SK-N-SH (cell line): ENCODE measurements at regions not wholly inside any gene's neighbourhood (a gene's known extent, or its start where the extent isn't known, plus 50 kb on each side); places are given as distances from the start of the nearest gene placed in this dataset.

ENCODE experiments used
- CTCF ChIA-PET: fragments of 300-600, 350-600 bp; formaldehyde crosslinking; extraction: SDS; loops from one replicate; lab custom pipeline; 2021; lab: Yijun Ruan, JAX
- POLR2A ChIA-PET: fragments of 350-600 bp; sonication (Branson Sonifier 250); formaldehyde crosslinking; extraction: SDS; loops from one replicate; lab custom pipeline; 2020; ENCODE audit warnings: antibody characterized with exemption, inconsistent platforms; lab: Yijun Ruan, JAX
- DNase-seq: peaks from one replicate; pipeline ENCODE4 v3.0.0; 2012
- H2AFZ ChIP-seq: fragments of 200-600 bp; sonication (generic); 2 replicates; pipeline ENCODE4 v1.8.1; 2016; ENCODE audit warnings: antibody characterized with exemption, mild to moderate bottlenecking, low read depth
- H3F3A ChIP-seq: fragments of 200-600 bp; sonication (generic); replicated peaks from 2 replicates; pipeline ENCODE3; 2016; ENCODE audit warnings: antibody characterized with exemption, mild to moderate bottlenecking; ENCODE audit not compliant: insufficient read depth
- H3K27ac ChIP-seq, 2 experiments: fragments of 200-500 bp in 1 of 2; fragments of 200-600 bp in 1 of 2; sonication (Bioruptor generic) in 1 of 2; sonication (generic), shearing (Covaris generic) in 1 of 2; 2 replicates each; pipeline versions ENCODE4 v1.5.1 to v1.6.1; 2014 to 2016; ENCODE audit warnings: low read depth in 2 of 2, inconsistent platforms in 1 of 2, low read length in 1 of 2, mild to moderate bottlenecking in 1 of 2, mixed read lengths in 1 of 2
- H3K27me3 ChIP-seq: fragments of 200-600 bp; sonication (generic), shearing (Covaris generic); 2 replicates; pipeline ENCODE4 v1.6.1; 2016; ENCODE audit warnings: mixed run types; ENCODE audit not compliant: insufficient read depth
- H3K36me3 ChIP-seq, 2 experiments: fragments of 200-500 bp in 1 of 2; fragments of 200-600 bp in 1 of 2; sonication (Bioruptor generic) in 1 of 2; sonication (generic) in 1 of 2; replicated peaks in 1 of 2; 2 replicates each; pipeline versions ENCODE3 to v1.5.1; 2014 to 2016; ENCODE audit warnings: low read length in 1 of 2, mild to moderate bottlenecking in 1 of 2; ENCODE audit not compliant: insufficient read depth in 2 of 2, control insufficient read depth in 1 of 2
- H3K4me1 ChIP-seq, 2 experiments: fragments of 200-500 bp in 1 of 2; fragments of 200-600 bp in 1 of 2; sonication (Bioruptor generic) in 1 of 2; sonication (generic), shearing (Covaris generic) in 1 of 2; 2 replicates each; pipeline versions ENCODE4 v1.5.1 to v1.6.1; 2014 to 2016; ENCODE audit warnings: low read depth in 1 of 2, low read length in 1 of 2, mixed run types in 1 of 2; ENCODE audit not compliant: insufficient read depth in 2 of 2, control insufficient read depth in 1 of 2
- H3K4me2 ChIP-seq: fragments of 200-600 bp; sonication (generic), shearing (Covaris generic); 2 replicates; pipeline ENCODE4 v1.6.1; 2017; ENCODE audit warnings: mixed run types
- H3K4me3 ChIP-seq, 2 experiments: fragments of 200-500 bp in 1 of 2; fragments of 200-600 bp in 1 of 2; sonication (Bioruptor generic) in 1 of 2; sonication (generic), shearing (Covaris generic) in 1 of 2; 2 replicates each; pipeline versions ENCODE4 v1.5.1 to v1.8.1; 2014 to 2016; ENCODE audit warnings: low read depth in 2 of 2, inconsistent platforms in 1 of 2, low read length in 1 of 2, mild to moderate bottlenecking in 1 of 2, mixed read lengths in 1 of 2, moderate library complexity in 1 of 2
- H3K79me2 ChIP-seq: fragments of 200-600 bp; sonication (generic); 2 replicates; pipeline ENCODE4 v1.8.1; 2017; ENCODE audit warnings: mild to moderate bottlenecking; ENCODE audit not compliant: insufficient read depth
- H3K9ac ChIP-seq: fragments of 200-600 bp; sonication (generic); 2 replicates; pipeline ENCODE4 v1.6.1; 2017; ENCODE audit warnings: mixed run types
- H3K9me2 ChIP-seq: fragments of 200-600 bp; sonication (generic); 2 replicates; pipeline ENCODE4 v1.6.1; 2017; ENCODE audit warnings: mixed run types
- H3K9me3 ChIP-seq: fragments of 200-600 bp; sonication (generic); 2 replicates; pipeline ENCODE4 v1.6.1; 2017; ENCODE audit warnings: mixed run types, mild to moderate bottlenecking, moderate library complexity
- H4K20me1 ChIP-seq: fragments of 200-600 bp; sonication (generic); 2 replicates; pipeline ENCODE4 v1.6.1; 2017; ENCODE audit warnings: mild to moderate bottlenecking, mixed run types; ENCODE audit not compliant: insufficient read depth
- FOXM1 ChIP-seq: IDR thresholded peaks from 2 replicates; pipeline ENCODE4 v1.4.0; 2012; ENCODE audit warnings: low read depth, mild to moderate bottlenecking
- GATA2 ChIP-seq: sonication (generic); formaldehyde crosslinking; IDR thresholded peaks from 2 replicates; pipeline ENCODE4 v1.5.0; 2020; ENCODE audit warnings: mild to moderate bottlenecking, missing genetic modification reagents
- MEF2A ChIP-seq: IDR thresholded peaks from 2 replicates; pipeline ENCODE4 v1.4.0; 2012; ENCODE audit warnings: low read depth, borderline replicate concordance
- RAD21 ChIP-seq: IDR thresholded peaks from 2 replicates; pipeline ENCODE4 v1.6.1; 2012; ENCODE audit warnings: mild to moderate bottlenecking, low read length
- SMC3 ChIP-seq: IDR thresholded peaks from 2 replicates; pipeline ENCODE4 v1.6.1; 2012; ENCODE audit warnings: low read depth, low read length, improper control_type of control experiment
- TCF12 ChIP-seq: IDR thresholded peaks from 2 replicates; pipeline ENCODE4 v1.4.0; 2012
- YY1 ChIP-seq: IDR thresholded peaks from 2 replicates; pipeline ENCODE4 v1.4.0; 2012; ENCODE audit warnings: low read depth, mild to moderate bottlenecking
- WGBS: methylation state at CpG from one replicate; pipeline ENCODE4 v1.1.6; 2017; ENCODE audit warnings: low lambda C conversion rate; 5-methylcytosine and 5-hydroxymethylcytosine counted together
- TF ChIP-seq, protein P1 (sequence below): fragments of 200-600 bp; sonication (generic); IDR thresholded peaks from 2 replicates; pipeline ENCODE4 v1.6.1; 2017; ENCODE audit warnings: antibody characterized with exemption, mild to moderate bottlenecking, moderate library complexity

DNA sequence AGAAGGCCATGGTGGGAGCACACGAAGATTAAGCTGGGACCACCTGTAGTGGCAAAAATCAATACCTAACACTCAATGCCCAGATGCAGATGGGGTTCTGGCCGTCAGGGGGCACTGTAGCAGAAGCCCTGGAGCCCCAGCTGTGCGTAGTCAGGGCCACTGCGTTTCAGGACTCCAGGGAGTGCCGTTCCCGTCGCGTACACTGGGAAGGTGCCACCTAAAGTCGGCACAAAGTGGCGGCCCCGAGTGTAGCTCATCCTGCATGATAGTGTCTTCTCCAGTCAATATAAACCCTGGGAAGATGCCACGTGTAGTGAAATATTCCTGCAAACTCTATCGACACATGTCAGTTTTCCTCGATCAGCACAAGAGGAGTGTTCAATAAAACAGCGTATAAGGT lies 123.8 kb upstream of the NTM start:
- ChIA-PET CTCF (interaction anchor here (1.2 to 1.4 kb wide), 2 partner anchors 9 to 22 kb away, joined by 3 to 4 read pairs; no protein-coding TSS in a partner anchor), POLR2A (no interaction called here)
- Histone ChIP-seq H3K9ac (no peak overlapping the region), H2AFZ (no peak overlapping the region), H3F3A (no peaks in the 10 kb centered on the region), H3K9me3 (no peaks in the 10 kb centered on the region), H3K79me2 (no peaks in the 10 kb centered on the region), H3K27ac (no peak overlapping the region), H3K36me3 (no peaks in the 10 kb centered on the region), H3K4me1 (no peaks in the 10 kb centered on the region), H3K27me3 (no peaks in the 10 kb centered on the region), H4K20me1 (no peaks in the 10 kb centered on the region), H3K9me2 (no peaks in the 10 kb centered on the region), H3K4me3 (no peak overlapping the region; a peak in 1 of 4 replicates), H3K4me2 (no peak overlapping the region)
- peak; percentile 40 for TF ChIP-seq RAD21
- TF ChIP-seq MEF2A = no peak
- DNase-seq = peak; percentile 23
- 45% methylated on average over 15 of the region's 15 CpGs for WGBS

DNA sequence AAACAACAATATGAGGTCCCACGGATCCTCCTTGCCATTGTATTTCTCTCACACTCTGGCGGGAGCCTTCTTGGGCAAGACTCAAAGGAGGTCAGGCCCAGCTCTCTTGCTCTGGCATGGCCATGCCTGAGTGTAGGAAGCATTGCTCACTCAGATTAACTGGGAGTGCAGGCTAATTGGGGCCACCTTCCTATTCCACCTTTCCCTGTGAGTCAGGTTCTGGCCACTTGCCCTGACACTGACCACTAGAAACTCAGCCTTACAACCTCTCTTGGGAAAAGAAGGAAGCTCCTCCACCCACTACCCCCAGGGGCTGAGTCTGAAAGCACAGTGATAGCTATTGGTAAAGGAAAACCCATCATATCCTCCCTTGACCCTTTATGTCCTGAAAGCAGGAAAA lies 121.8 kb upstream of the NTM start:
- no peaks in the 10 kb centered on the region for H3K27me3 ChIP-seq
- POLR2A ChIA-PET = no interaction called here

DNA sequence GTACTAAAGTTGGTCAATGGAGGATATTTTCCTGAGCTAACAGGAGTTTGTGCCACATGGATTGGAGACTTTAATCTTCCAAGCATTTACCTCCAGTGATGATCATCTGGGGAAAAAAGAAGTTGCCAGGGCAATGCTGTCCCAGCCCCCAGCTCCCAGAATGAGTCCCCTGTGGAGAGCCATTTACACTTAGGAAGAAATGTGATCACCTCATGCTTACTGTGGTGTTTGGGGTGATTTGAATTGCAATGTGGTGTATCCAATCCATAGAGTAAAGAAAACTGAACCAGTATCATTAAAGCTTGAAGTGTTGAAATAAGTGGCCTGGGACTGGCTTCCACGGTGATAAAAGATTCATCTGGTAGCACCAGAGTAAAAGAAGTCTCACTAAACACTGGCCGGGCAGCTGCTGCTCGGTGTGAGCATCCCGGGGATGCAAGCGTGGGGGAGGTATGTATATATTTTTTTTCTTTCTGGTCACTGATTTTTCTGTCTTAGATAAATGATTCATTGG lies 117.2 kb upstream of the NTM start:
- Histone ChIP-seq H3F3A (no peaks in the 10 kb centered on the region), H3K4me2 (no peak overlapping the region), H3K4me3 (no peak overlapping the region), H3K9me2 (no peaks in the 10 kb centered on the region), H2AFZ (no peak overlapping the region), H4K20me1 (no peaks in the 10 kb centered on the region), H3K79me2 (no peaks in the 10 kb centered on the region), H3K36me3 (no peaks in the 10 kb centered on the region), H3K4me1 (peaks cover 0 to 11% of the 10 kb centered on the region in 2 experiments; a peak in 2 of 4 replicates), H3K27me3 (no peaks in the 10 kb centered on the region), H3K9ac (no peak overlapping the region), H3K9me3 (no peaks in the 10 kb centered on the region; the same call in 1 of the 2 replicates)
- ChIA-PET CTCF (interaction anchor here (0.7 to 1.0 kb wide), 3 partner anchors 11 to 261 kb away, joined by 3 read pairs; no protein-coding TSS in a partner anchor), POLR2A (no interaction called here)
- DNase-seq = no peak
- WGBS = 5% methylated on average over 5 of the region's 5 CpGs
- TF ChIP-seq RAD21 (no peak), SMC3 (no peak), TCF12 (no peak), FOXM1 (no peak), GATA2 (CRISPR knock-in tag) (no peak)
- TF ChIP-seq, protein P1, sequence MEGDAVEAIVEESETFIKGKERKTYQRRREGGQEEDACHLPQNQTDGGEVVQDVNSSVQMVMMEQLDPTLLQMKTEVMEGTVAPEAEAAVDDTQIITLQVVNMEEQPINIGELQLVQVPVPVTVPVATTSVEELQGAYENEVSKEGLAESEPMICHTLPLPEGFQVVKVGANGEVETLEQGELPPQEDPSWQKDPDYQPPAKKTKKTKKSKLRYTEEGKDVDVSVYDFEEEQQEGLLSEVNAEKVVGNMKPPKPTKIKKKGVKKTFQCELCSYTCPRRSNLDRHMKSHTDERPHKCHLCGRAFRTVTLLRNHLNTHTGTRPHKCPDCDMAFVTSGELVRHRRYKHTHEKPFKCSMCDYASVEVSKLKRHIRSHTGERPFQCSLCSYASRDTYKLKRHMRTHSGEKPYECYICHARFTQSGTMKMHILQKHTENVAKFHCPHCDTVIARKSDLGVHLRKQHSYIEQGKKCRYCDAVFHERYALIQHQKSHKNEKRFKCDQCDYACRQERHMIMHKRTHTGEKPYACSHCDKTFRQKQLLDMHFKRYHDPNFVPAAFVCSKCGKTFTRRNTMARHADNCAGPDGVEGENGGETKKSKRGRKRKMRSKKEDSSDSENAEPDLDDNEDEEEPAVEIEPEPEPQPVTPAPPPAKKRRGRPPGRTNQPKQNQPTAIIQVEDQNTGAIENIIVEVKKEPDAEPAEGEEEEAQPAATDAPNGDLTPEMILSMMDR = no peak
- TF ChIP-seq, all 33 proteins: peak for 0
- H3K27ac ChIP-seq = no peak overlapping the region

More for the DNA sequence above, 121.8 kb upstream of the NTM start:
- Histone ChIP-seq H4K20me1 (no peaks in the 10 kb centered on the region), H3K4me2 (no peak overlapping the region), H3K79me2 (no peaks in the 10 kb centered on the region), H3K9me3 (no peaks in the 10 kb centered on the region; the same call in 1 of the 2 replicates), H3K36me3 (no peaks in the 10 kb centered on the region), H2AFZ (no peak overlapping the region), H3F3A (no peaks in the 10 kb centered on the region), H3K4me3 (no peak overlapping the region), H3K9ac (no peak overlapping the region), H3K4me1 (peaks cover 0 to 5% of the 10 kb centered on the region in 2 experiments; a peak in 2 of 4 replicates), H3K9me2 (no peaks in the 10 kb centered on the region), H3K27ac (no peak overlapping the region)
- WGBS = 33% methylated on average over 1 of the region's 2 CpGs
- CTCF ChIA-PET = interaction anchor here (1.3 kb wide), 1 partner anchor 8 kb away, joined by 3 read pairs; no protein-coding TSS in a partner anchor
- no peak for TF ChIP-seq YY1
- TF ChIP-seq, protein P1 = no peak
- no peak for DNase-seq
